Naive thymus-derived CD4-positive, alpha-beta T cell (primary cell): ENCODE measurements at regions not wholly inside any gene's neighbourhood (a gene's known extent, or its start where the extent isn't known, plus 50 kb on each side); places are given as distances from the start of the nearest gene placed in this dataset.
"Not testable (repeated sequence)": the region's sequence is repeated elsewhere in the genome, so short reads cannot be mapped to it uniquely, and the experiment has no call there.

Experiments used
- ATAC-seq: fragments of 150-1000 bp; cut with Tn5 transposase; 2 replicates; pipeline ENCODE4 v1.10.0; 2021; ENCODE audit warnings: mild to moderate bottlenecking, moderate library complexity
- CTCF ChIA-PET: fragments of 350-600 bp; sonication (Branson Sonifier 250); formaldehyde crosslinking; loops from one replicate; lab custom pipeline; 2021; ENCODE audit warnings: antibody characterized with exemption; lab: Charles Lee
- POLR2A ChIA-PET: fragments of 350-600 bp; sonication (Branson Sonifier 250); formaldehyde crosslinking; loops from one replicate; lab custom pipeline; 2021; ENCODE audit warnings: antibody characterized with exemption, inconsistent platforms; lab: Charles Lee
- DNase-seq, 9 donors: peaks; one replicate each; pipeline versions ENCODE4 v3.0.0 to v3.0.0-alpha.2; 2020 to 2022; ENCODE audit warnings: mixed read lengths in 1 of 9
- H3K27ac ChIP-seq: one replicate; pipeline ENCODE4 v1.7.0; 2013; ENCODE audit warnings: mild to moderate bottlenecking, low read depth, low read length, moderate library complexity
- H3K27me3 ChIP-seq, 2 donors: one replicate each; pipeline ENCODE4 v1.7.0; 2013; ENCODE audit warnings: low read length in 2 of 2, mild to moderate bottlenecking in 2 of 2, moderate library complexity in 2 of 2; ENCODE audit not compliant: control insufficient read depth in 2 of 2, insufficient read depth in 2 of 2
- H3K36me3 ChIP-seq, 3 experiments: 1 replicate in 2 of 3; 2 replicates in 1 of 3; pipeline ENCODE4 v1.7.0; 2013; ENCODE audit warnings: low read length in 3 of 3, mild to moderate bottlenecking in 3 of 3, moderate library complexity in 1 of 3; ENCODE audit not compliant: insufficient read depth in 3 of 3, control insufficient read depth in 2 of 3
- H3K4me1 ChIP-seq, 2 donors: one replicate each; pipeline ENCODE4 v1.7.0; 2013; ENCODE audit warnings: low read length in 2 of 2, mild to moderate bottlenecking in 2 of 2, moderate library complexity in 1 of 2; ENCODE audit not compliant: control insufficient read depth in 2 of 2, insufficient read depth in 2 of 2
- H3K4me3 ChIP-seq: 2 replicates; pipeline ENCODE4 v1.7.0; 2013; ENCODE audit warnings: mild to moderate bottlenecking, low read length
- H3K9me3 ChIP-seq, 3 experiments: 1 replicate in 2 of 3; 2 replicates in 1 of 3; pipeline ENCODE4 v1.7.0; 2013; ENCODE audit warnings: low read length in 3 of 3; ENCODE audit not compliant: control insufficient read depth in 2 of 3
- H3K27ac Mint-ChIP-seq, 9 donors: one replicate each; pipeline ENCODE4 v1.8.0; 2020 to 2022; ENCODE audit warnings: mixed read lengths in 9 of 9, mild to moderate bottlenecking in 8 of 9, moderate library complexity in 5 of 9, inconsistent platforms in 2 of 9
- H3K27me3 Mint-ChIP-seq, 5 donors: one replicate each; pipeline ENCODE4 v1.8.0; 2021 to 2022; ENCODE audit warnings: mixed read lengths in 5 of 5, mild to moderate bottlenecking in 1 of 5
- H3K36me3 Mint-ChIP-seq, 5 donors: one replicate each; pipeline ENCODE4 v1.8.0; 2020 to 2022; ENCODE audit warnings: mixed read lengths in 5 of 5, mild to moderate bottlenecking in 3 of 5, inconsistent platforms in 1 of 5
- H3K4me1 Mint-ChIP-seq, 7 donors: one replicate each; pipeline ENCODE4 v1.8.0; 2020 to 2022; ENCODE audit warnings: mixed read lengths in 7 of 7, mild to moderate bottlenecking in 3 of 7, inconsistent platforms in 1 of 7
- H3K4me3 Mint-ChIP-seq, 10 donors: one replicate each; pipeline ENCODE4 v1.8.0; 2020 to 2022; ENCODE audit warnings: mild to moderate bottlenecking in 10 of 10, mixed read lengths in 10 of 10, moderate library complexity in 6 of 10, inconsistent platforms in 2 of 10
- H3K9me3 Mint-ChIP-seq, 11 donors: one replicate each; pipeline ENCODE4 v1.8.0; 2020 to 2022; ENCODE audit warnings: mixed read lengths in 11 of 11, mild to moderate bottlenecking in 4 of 11, inconsistent platforms in 1 of 11, moderate library complexity in 1 of 11
- intact Hi-C, 2 donors: fragments of 100-400 bp; cut with micrococcal nuclease; formaldehyde crosslinking; loops; one replicate each; pipeline ENCODE4 v1.15.1; 2023

DNA sequence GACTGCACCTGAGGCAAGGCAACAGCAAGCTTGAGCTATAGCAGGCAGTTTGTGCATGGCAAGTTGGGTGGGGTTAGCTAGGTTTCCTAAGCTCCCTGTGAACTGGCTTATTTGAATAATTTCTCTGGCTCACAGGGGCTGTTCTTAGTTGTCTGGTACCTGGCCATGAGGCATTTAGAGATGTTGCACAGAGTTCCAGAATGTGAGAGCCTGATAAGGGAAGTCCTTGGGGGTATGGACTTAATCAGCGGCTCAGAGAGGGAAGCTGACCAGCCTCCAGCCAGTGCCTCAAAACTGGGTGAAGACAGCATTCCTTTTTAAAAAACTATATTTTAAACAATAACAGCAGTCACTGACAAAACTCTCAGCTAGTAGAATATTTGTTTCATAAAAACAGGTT is 307.4 kb downstream of the FZD1 start:
- H3K4me3 ChIP-seq: no peak overlapping the region

GRCh38 chr7:91573405-91573804 is 307.1 kb downstream of the MTERF1 start:
- H3K4me1 Mint-ChIP-seq: no peaks in the 10 kb centered on the region
- ChIA-PET CTCF (no interaction called here), POLR2A (no interaction called here)
- H3K36me3 Mint-ChIP-seq: no peaks in the 10 kb centered on the region
- no peak overlapping the region for H3K27ac Mint-ChIP-seq
- ATAC-seq (no peak), DNase-seq (no peak)
- no peaks in the 10 kb centered on the region for H3K4me1 ChIP-seq
- peaks cover 2 to 23% (median 4%) of the 10 kb centered on the region in 11 donors for H3K9me3 Mint-ChIP-seq
- no peak overlapping the region for H3K4me3 Mint-ChIP-seq
- no peak overlapping the region for H3K27ac ChIP-seq
- intact Hi-C loops: no loop called here
- no peaks in the 10 kb centered on the region for H3K9me3 ChIP-seq
- H3K27me3 ChIP-seq: no peaks in the 10 kb centered on the region
- H3K4me3 ChIP-seq: no peak overlapping the region
- peaks cover 0 to under 1% (median 0%) of the 10 kb centered on the region in 5 donors for H3K27me3 Mint-ChIP-seq
- H3K36me3 ChIP-seq: no peaks in the 10 kb centered on the region

More for the DNA sequence above, 307.4 kb downstream of the FZD1 start:
- H3K27me3 Mint-ChIP-seq: peaks cover 0 to 5% (median 0%) of the 10 kb centered on the region in 5 donors
- no peaks in the 10 kb centered on the region for H3K4me1 Mint-ChIP-seq
- H3K27ac Mint-ChIP-seq: no peak overlapping the region
- ChIA-PET CTCF (no interaction called here), POLR2A (no interaction called here)
- Histone ChIP-seq H3K9me3 (no peaks in the 10 kb centered on the region), H3K36me3 (no peaks in the 10 kb centered on the region), H3K27me3 (no peaks in the 10 kb centered on the region), H3K27ac (no peak overlapping the region), H3K4me1 (no peaks in the 10 kb centered on the region)
- ATAC-seq (no peak), DNase-seq (no peak)
- intact Hi-C loops: no loop called here
- H3K4me3 Mint-ChIP-seq: no peak overlapping the region
- no peaks in the 10 kb centered on the region for H3K36me3 Mint-ChIP-seq
- peaks cover 2 to 18% (median 4%) of the 10 kb centered on the region in 11 donors for H3K9me3 Mint-ChIP-seq

GRCh38 chr7:91576459-91576858 is 304.0 kb downstream of the MTERF1 start:
- H3K4me1 ChIP-seq, H3K4me1 Mint-ChIP-seq, H3K27ac Mint-ChIP-seq, H3K36me3 ChIP-seq, intact Hi-C loops, H3K27me3 Mint-ChIP-seq, H3K27me3 ChIP-seq, DNase-seq, H3K27ac ChIP-seq, POLR2A ChIA-PET, H3K4me3 Mint-ChIP-seq, H3K36me3 Mint-ChIP-seq, H3K9me3 ChIP-seq, CTCF ChIA-PET, ATAC-seq, H3K4me3 ChIP-seq: not testable (repeated sequence)
- H3K9me3 Mint-ChIP-seq: peaks cover 0 to 33% (median 4%) of the 10 kb centered on the region in 11 donors

- Mint-ChIP-seq H3K4me1 (no peaks in the 10 kb centered on the region), H3K27ac (no peak overlapping the region), H3K4me3 (no peak overlapping the region), H3K9me3 (peaks cover 3 to 44% (median 9%) of the 10 kb centered on the region in 11 donors), H3K36me3 (peaks cover 0 to 3% (median 0%) of the 10 kb centered on the region in 5 donors), H3K27me3 (peaks cover 0 to 9% (median 0%) of the 10 kb centered on the region in 5 donors)
- intact Hi-C loops: no loop called here
- no peaks in the 10 kb centered on the region for H3K4me1 ChIP-seq
- H3K27ac ChIP-seq: no peak overlapping the region
- no peak for DNase-seq
- no peak for ATAC-seq
- H3K27me3 ChIP-seq: no peaks in the 10 kb centered on the region
- no peaks in the 10 kb centered on the region for H3K9me3 ChIP-seq
- ChIA-PET POLR2A (no interaction called here), CTCF (no interaction called here)
- H3K36me3 ChIP-seq: no peaks in the 10 kb centered on the region
- H3K4me3 ChIP-seq: no peak overlapping the region
Observed at GRCh38 chr7:91579837-91580236, 300.7 kb downstream of the MTERF1 start.

- intact Hi-C loops: no loop called here
- DNase-seq (no peak), ATAC-seq (no peak)
- Histone ChIP-seq H3K4me3 (no peak overlapping the region), H3K9me3 (no peaks in the 10 kb centered on the region), H3K4me1 (no peaks in the 10 kb centered on the region), H3K27me3 (no peaks in the 10 kb centered on the region), H3K36me3 (no peaks in the 10 kb centered on the region), H3K27ac (no peak overlapping the region)
- Mint-ChIP-seq H3K27ac (no peak overlapping the region), H3K4me3 (no peak overlapping the region), H3K9me3 (peaks cover 0 to 37% (median 8%) of the 10 kb centered on the region in 11 donors), H3K4me1 (no peaks in the 10 kb centered on the region), H3K36me3 (peaks cover 0 to 3% (median 0%) of the 10 kb centered on the region in 5 donors), H3K27me3 (peaks cover 0 to 9% (median 0%) of the 10 kb centered on the region in 5 donors)
- CTCF ChIA-PET: no interaction called here
- POLR2A ChIA-PET: no interaction called here
Observed at GRCh38 chr7:91582799-91583477, 297.6 kb downstream of the MTERF1 start.

GRCh38 chr7:91596287-91596686 is 284.2 kb downstream of the MTERF1 start:
- CTCF ChIA-PET: no interaction called here
- Histone ChIP-seq H3K4me1 (no peaks in the 10 kb centered on the region), H3K4me3 (no peak overlapping the region), H3K36me3 (no peaks in the 10 kb centered on the region), H3K27ac (no peak overlapping the region), H3K9me3 (no peaks in the 10 kb centered on the region), H3K27me3 (no peaks in the 10 kb centered on the region)
- H3K4me3 Mint-ChIP-seq: no peak overlapping the region
- POLR2A ChIA-PET: no interaction called here
- no peak for DNase-seq
- no peak overlapping the region for H3K27ac Mint-ChIP-seq
- H3K36me3 Mint-ChIP-seq: no peaks in the 10 kb centered on the region
- H3K27me3 Mint-ChIP-seq: peaks cover 0 to 7% (median 0%) of the 10 kb centered on the region in 5 donors
- H3K9me3 Mint-ChIP-seq: peaks cover 0 to 16% (median 7%) of the 10 kb centered on the region in 11 donors
- H3K4me1 Mint-ChIP-seq: no peaks in the 10 kb centered on the region
- intact Hi-C loops: no loop called here
- ATAC-seq: no peak

GRCh38 chr7:91598791-91599190 is 281.7 kb downstream of the MTERF1 start:
- Histone ChIP-seq H3K4me1 (no peaks in the 10 kb centered on the region), H3K36me3 (no peaks in the 10 kb centered on the region), H3K9me3 (no peaks in the 10 kb centered on the region), H3K4me3 (no peak overlapping the region), H3K27ac (no peak overlapping the region), H3K27me3 (no peaks in the 10 kb centered on the region)
- intact Hi-C loops: no loop called here
- Mint-ChIP-seq H3K27me3 (peaks cover 0 to 8% (median 0%) of the 10 kb centered on the region in 5 donors), H3K9me3 (peaks cover 0 to 8% (median 0%) of the 10 kb centered on the region in 11 donors), H3K4me1 (no peaks in the 10 kb centered on the region), H3K36me3 (no peaks in the 10 kb centered on the region), H3K27ac (no peak overlapping the region), H3K4me3 (no peak overlapping the region)
- ATAC-seq (no peak), DNase-seq (no peak)
- ChIA-PET CTCF (no interaction called here), POLR2A (no interaction called here)
